HepG2 (cell line): ENCODE measurements at regions not wholly inside any gene's neighbourhood (a gene's known extent, or its start where the extent isn't known, plus 50 kb on each side); places are given as distances from the start of the nearest gene placed in this dataset.

Source experiments
- ATAC-seq: fragments of 200-7000 bp; cut with Tn5 transposase; 3 replicates; pipeline ENCODE4 v1.9.1; 2020; ENCODE audit warnings: mild to moderate bottlenecking, moderate library complexity
- BruUV-seq: library from RNA; stranded (reverse); fragments of 400-500 nt; replicated peaks from 2 replicates; lab custom pipeline; 2021; lab: Mats Ljungman, UMichigan
- CTCF ChIA-PET: fragments of 300-600 bp; formaldehyde crosslinking; extraction: SDS; loops from one replicate; lab custom pipeline; 2021; ENCODE audit warnings: low total read pairs, inconsistent platforms, low intra/inter-chr PET ratio; lab: Yijun Ruan, JAX
- POLR2A ChIA-PET: fragments of 350-600 bp; sonication (Branson Sonifier 250); formaldehyde crosslinking; loops from one replicate; lab custom pipeline; 2020; ENCODE audit warnings: antibody characterized with exemption, inconsistent platforms; lab: Yijun Ruan, JAX
- DNase-seq: peaks from one replicate; pipeline ENCODE4 v3.0.0-alpha.2; 2015; ENCODE audit warnings: low spot score
- FAIRE-seq: peaks from 3 replicates; lab custom pipeline; 2011; peaks lifted over from hg19 to GRCh38; lab: Jason Lieb, UNC
- H2AFZ ChIP-seq: one replicate; pipeline ENCODE4 v1.6.1; 2011; ENCODE audit warnings: low read length, inconsistent platforms
- H3K27ac ChIP-seq: fragments of 300-600 bp; 3 replicates; pipeline ENCODE4 v1.8.0; 2011; ENCODE audit warnings: mixed run types, mild to moderate bottlenecking, mixed read lengths, low read length, inconsistent platforms; ENCODE audit not compliant: insufficient read depth; ENCODE audit errors: extremely low read length
- H3K27me3 ChIP-seq, 2 experiments: fragments of 200-600 bp in 1 of 2; 2 replicates in 1 of 2; 3 replicates in 1 of 2; pipeline versions ENCODE4 v1.6.0 to v1.8.0; 2011; ENCODE audit warnings: low read length in 2 of 2, mild to moderate bottlenecking in 2 of 2, moderate library complexity in 2 of 2, inconsistent platforms in 1 of 2; ENCODE audit not compliant: insufficient read depth in 2 of 2, control insufficient read depth in 1 of 2
- H3K36me3 ChIP-seq, 2 experiments: fragments of 200-600 bp in 1 of 2; replicated peaks in 1 of 2; 2 replicates in 1 of 2; 3 replicates in 1 of 2; pipeline versions ENCODE4 v1.5.1 to v1.8.0; 2011; ENCODE audit warnings: low read length in 2 of 2, inconsistent platforms in 1 of 2; ENCODE audit not compliant: insufficient read depth in 2 of 2, control insufficient read depth in 1 of 2
- H3K4me1 ChIP-seq: 2 replicates; pipeline ENCODE4 v1.5.1; 2012; ENCODE audit warnings: low read length, inconsistent platforms; ENCODE audit not compliant: insufficient read depth
- H3K4me2 ChIP-seq: 2 replicates; pipeline ENCODE4 v1.6.0; 2011; ENCODE audit warnings: low read depth, low read length, inconsistent platforms
- H3K4me3 ChIP-seq, 3 experiments: fragments of 200-600 bp in 1 of 3; sonication (generic), shearing (Covaris generic) in 1 of 3; replicated peaks in 1 of 3; 2 replicates each; pipeline ENCODE4 v1.5.1; 2011 to 2016; ENCODE audit warnings: low read length in 3 of 3, inconsistent platforms in 2 of 3, low read depth in 2 of 3, mild to moderate bottlenecking in 2 of 3, control low read depth in 1 of 3, mixed read lengths in 1 of 3; ENCODE audit not compliant: insufficient read depth in 1 of 3
- H3K79me2 ChIP-seq: one replicate; pipeline ENCODE4 v1.6.1; 2011; ENCODE audit warnings: low read length, inconsistent platforms; ENCODE audit not compliant: insufficient read depth
- H3K9ac ChIP-seq: 2 replicates; pipeline ENCODE4 v1.6.0; 2011; ENCODE audit warnings: mild to moderate bottlenecking, low read depth, low read length, inconsistent platforms; ENCODE audit not compliant: insufficient read depth
- H3K9me3 ChIP-seq: 2 replicates; pipeline ENCODE4 v1.5.1; 2012; ENCODE audit warnings: mild to moderate bottlenecking, low read length
- H4K20me1 ChIP-seq: 2 replicates; pipeline ENCODE4 v1.6.0; 2011; ENCODE audit warnings: inconsistent platforms, mild to moderate bottlenecking, low read length, moderate library complexity; ENCODE audit not compliant: insufficient read depth
- DPF2 ChIP-seq: sonication (generic); formaldehyde crosslinking; IDR thresholded peaks from 2 replicates; pipeline ENCODE4 v1.4.0; 2020; ENCODE audit warnings: mild to moderate bottlenecking, low read depth, missing genetic modification reagents, borderline replicate concordance
- HNF4A ChIP-seq: sonication (generic); formaldehyde crosslinking; IDR thresholded peaks from 2 replicates; pipeline ENCODE4 v1.4.0; 2020; ENCODE audit warnings: missing genetic modification reagents
- HNRNPK ChIP-seq: fragments of 200-400 bp; formaldehyde crosslinking; IDR thresholded peaks from 2 replicates; pipeline ENCODE4 v1.6.1; 2018; ENCODE audit warnings: low read length, low read depth, moderate library complexity, mild to moderate bottlenecking; ENCODE audit not compliant: poor library complexity, severe bottlenecking
- MAFK ChIP-seq, 2 experiments: IDR thresholded peaks in 1 of 2; conservative IDR thresholded peaks in 1 of 2; 2 replicates each; pipeline ENCODE4 v1.6.1; 2011; ENCODE audit warnings: improper control_type of control experiment in 2 of 2, low read length in 2 of 2
- NR1H2 ChIP-seq: sonication (generic); formaldehyde crosslinking; IDR thresholded peaks from 2 replicates; pipeline ENCODE4 v1.8.1; 2022; ENCODE audit warnings: low read depth, missing genetic modification reagents, borderline replicate concordance
- NR2C2 ChIP-seq: sonication (generic); formaldehyde crosslinking; IDR thresholded peaks from 2 replicates; pipeline ENCODE4 v1.4.0; 2020; ENCODE audit warnings: missing genetic modification reagents, mild to moderate bottlenecking, moderate library complexity, borderline replicate concordance
- SRF ChIP-seq: IDR thresholded peaks from 2 replicates; pipeline ENCODE4 v1.6.1; 2011; ENCODE audit warnings: mild to moderate bottlenecking, low read depth, low read length, moderate library complexity
- ZNF552 ChIP-seq: sonication (generic); formaldehyde crosslinking; IDR thresholded peaks from 2 replicates; pipeline ENCODE4 v1.9.0; 2022; ENCODE audit warnings: missing genetic modification reagents, mild to moderate bottlenecking, borderline replicate concordance
- ZNF781 ChIP-seq: sonication (generic); formaldehyde crosslinking; IDR thresholded peaks from 2 replicates; pipeline ENCODE4 v1.5.1; 2020; ENCODE audit warnings: borderline replicate concordance, mild to moderate bottlenecking, missing genetic modification reagents; ENCODE audit errors: not compliant biosample characterization
- ZSCAN30 ChIP-seq: sonication (generic); formaldehyde crosslinking; IDR thresholded peaks from 2 replicates; pipeline ENCODE4 v1.5.0; 2020; ENCODE audit warnings: mild to moderate bottlenecking, missing genetic modification reagents
- WGBS: methylation state at CpG from one replicate; pipeline ENCODE4 v1.1.6; 2017; ENCODE audit warnings: low lambda C conversion rate; 5-methylcytosine and 5-hydroxymethylcytosine counted together
- in situ Hi-C: cut with HindIII; loops from 2 replicates; pipeline ENCODE4 v1.10.0; 2017; ENCODE audit warnings: low pct_unique_long_range_greater_than_20kb; ENCODE audit not compliant: extremely low pct_ligation_motif_present
- intact Hi-C: fragments of 100-400 bp; cut with micrococcal nuclease; formaldehyde crosslinking; loops from one replicate; pipeline ENCODE4 v1.10.0; 2022; ENCODE audit not compliant: unreplicated experiment
- TF ChIP-seq, protein P1 (sequence below): sonication (generic); formaldehyde crosslinking; IDR thresholded peaks from 2 replicates; pipeline ENCODE4 v1.4.0; 2020; ENCODE audit warnings: missing genetic modification reagents, borderline replicate concordance
- TF ChIP-seq, protein P2 (sequence below): sonication (generic); formaldehyde crosslinking; IDR thresholded peaks from 2 replicates; pipeline ENCODE4 v1.5.1; 2020; ENCODE audit warnings: mild to moderate bottlenecking, missing genetic modification reagents, moderate library complexity

GRCh38 chr2:83522891-83523493, 936.1 kb downstream of the SUCLG1 start:
- in situ Hi-C loops (no loop called here), intact Hi-C loops (no loop called here)
- Histone ChIP-seq H3K27me3 (no peaks in the 10 kb centered on the region), H2AFZ (no peak overlapping the region), H3K36me3 (no peaks in the 10 kb centered on the region), H4K20me1 (no peaks in the 10 kb centered on the region), H3K9ac (no peak overlapping the region), H3K4me3 (no peak overlapping the region), H3K79me2 (no peaks in the 10 kb centered on the region), H3K9me3 (peaks cover 67% of the 10 kb centered on the region), H3K27ac (no peak overlapping the region), H3K4me1 (no peaks in the 10 kb centered on the region), H3K4me2 (no peak overlapping the region)
- ChIA-PET POLR2A (no interaction called here), CTCF (no interaction called here)
- no TSS peak for BruUV-seq
- no peak for ATAC-seq
- DNase-seq: no peak
- TF ChIP-seq HNRNPK (no peak), MAFK (conservative IDR thresholded peaks at IDR 0.05 in 1 of 2, IDR thresholded peaks at IDR 0.05 in 1 of 2; ENCODE audit: low read length in 2 of 2) (no peak), NR2C2 (CRISPR knock-in tag) (no peak), HNF4A (CRISPR knock-in tag) (no peak), SRF (no peak), ZNF781 (CRISPR knock-in tag) (no peak), ZNF552 (CRISPR knock-in tag) (no peak), ZSCAN30 (CRISPR knock-in tag) (no peak), NR1H2 (CRISPR knock-in tag) (no peak), DPF2 (CRISPR knock-in tag) (no peak)
- TF ChIP-seq, protein P1, sequence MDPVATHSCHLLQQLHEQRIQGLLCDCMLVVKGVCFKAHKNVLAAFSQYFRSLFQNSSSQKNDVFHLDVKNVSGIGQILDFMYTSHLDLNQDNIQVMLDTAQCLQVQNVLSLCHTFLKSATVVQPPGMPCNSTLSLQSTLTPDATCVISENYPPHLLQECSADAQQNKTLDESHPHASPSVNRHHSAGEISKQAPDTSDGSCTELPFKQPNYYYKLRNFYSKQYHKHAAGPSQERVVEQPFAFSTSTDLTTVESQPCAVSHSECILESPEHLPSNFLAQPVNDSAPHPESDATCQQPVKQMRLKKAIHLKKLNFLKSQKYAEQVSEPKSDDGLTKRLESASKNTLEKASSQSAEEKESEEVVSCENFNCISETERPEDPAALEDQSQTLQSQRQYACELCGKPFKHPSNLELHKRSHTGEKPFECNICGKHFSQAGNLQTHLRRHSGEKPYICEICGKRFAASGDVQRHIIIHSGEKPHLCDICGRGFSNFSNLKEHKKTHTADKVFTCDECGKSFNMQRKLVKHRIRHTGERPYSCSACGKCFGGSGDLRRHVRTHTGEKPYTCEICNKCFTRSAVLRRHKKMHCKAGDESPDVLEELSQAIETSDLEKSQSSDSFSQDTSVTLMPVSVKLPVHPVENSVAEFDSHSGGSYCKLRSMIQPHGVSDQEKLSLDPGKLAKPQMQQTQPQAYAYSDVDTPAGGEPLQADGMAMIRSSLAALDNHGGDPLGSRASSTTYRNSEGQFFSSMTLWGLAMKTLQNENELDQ (CRISPR knock-in tag): no peak
- TF ChIP-seq, protein P2, sequence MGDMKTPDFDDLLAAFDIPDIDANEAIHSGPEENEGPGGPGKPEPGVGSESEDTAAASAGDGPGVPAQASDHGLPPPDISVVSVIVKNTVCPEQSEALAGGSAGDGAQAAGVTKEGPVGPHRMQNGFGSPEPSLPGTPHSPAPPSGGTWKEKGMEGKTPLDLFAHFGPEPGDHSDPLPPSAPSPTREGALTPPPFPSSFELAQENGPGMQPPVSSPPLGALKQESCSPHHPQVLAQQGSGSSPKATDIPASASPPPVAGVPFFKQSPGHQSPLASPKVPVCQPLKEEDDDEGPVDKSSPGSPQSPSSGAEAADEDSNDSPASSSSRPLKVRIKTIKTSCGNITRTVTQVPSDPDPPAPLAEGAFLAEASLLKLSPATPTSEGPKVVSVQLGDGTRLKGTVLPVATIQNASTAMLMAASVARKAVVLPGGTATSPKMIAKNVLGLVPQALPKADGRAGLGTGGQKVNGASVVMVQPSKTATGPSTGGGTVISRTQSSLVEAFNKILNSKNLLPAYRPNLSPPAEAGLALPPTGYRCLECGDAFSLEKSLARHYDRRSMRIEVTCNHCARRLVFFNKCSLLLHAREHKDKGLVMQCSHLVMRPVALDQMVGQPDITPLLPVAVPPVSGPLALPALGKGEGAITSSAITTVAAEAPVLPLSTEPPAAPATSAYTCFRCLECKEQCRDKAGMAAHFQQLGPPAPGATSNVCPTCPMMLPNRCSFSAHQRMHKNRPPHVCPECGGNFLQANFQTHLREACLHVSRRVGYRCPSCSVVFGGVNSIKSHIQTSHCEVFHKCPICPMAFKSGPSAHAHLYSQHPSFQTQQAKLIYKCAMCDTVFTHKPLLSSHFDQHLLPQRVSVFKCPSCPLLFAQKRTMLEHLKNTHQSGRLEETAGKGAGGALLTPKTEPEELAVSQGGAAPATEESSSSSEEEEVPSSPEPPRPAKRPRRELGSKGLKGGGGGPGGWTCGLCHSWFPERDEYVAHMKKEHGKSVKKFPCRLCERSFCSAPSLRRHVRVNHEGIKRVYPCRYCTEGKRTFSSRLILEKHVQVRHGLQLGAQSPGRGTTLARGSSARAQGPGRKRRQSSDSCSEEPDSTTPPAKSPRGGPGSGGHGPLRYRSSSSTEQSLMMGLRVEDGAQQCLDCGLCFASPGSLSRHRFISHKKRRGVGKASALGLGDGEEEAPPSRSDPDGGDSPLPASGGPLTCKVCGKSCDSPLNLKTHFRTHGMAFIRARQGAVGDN (CRISPR knock-in tag): no peak
- FAIRE-seq: no peak
- 26% methylated on average over 4 of the region's 4 CpGs for WGBS
